ENCODE measurements at regions not wholly inside any gene's neighbourhood (a gene's known extent, or its start where the extent isn't known, plus 50 kb on each side); places are given as distances from the start of the nearest gene placed in this dataset.

DNA sequence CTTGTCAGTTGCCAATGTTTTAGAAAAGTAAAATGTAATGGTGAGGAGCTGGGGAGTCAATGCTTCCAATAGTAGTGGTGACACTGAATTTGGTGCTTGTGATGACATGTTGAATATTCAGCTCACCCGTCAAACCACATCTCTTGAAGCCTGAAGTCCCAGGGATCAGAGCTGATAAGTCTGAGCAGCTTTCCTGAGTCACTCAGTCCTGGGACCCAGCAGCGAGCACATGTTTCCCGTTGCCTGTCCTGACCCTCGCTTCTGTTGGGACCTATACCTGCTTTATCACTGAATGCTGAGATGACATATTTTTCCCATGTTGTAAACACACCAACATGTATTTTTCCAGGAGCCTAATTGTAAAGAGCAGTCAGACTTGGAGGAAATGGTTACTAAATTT lies 693.6 kb downstream of the QKI start:
- Histone ChIP-seq H3K4me1 (ENCODE audit: low read length) (no peaks in the 10 kb centered on the region), H3K36me3 (replicated peaks; ENCODE audit: insufficient read depth, low read length) (no peaks in the 10 kb centered on the region), H3K4me2 (ENCODE audit: low read depth, low read length) (no peak overlapping the region), H3K27me3 (replicated peaks; ENCODE audit: insufficient read depth, low read length) (no peaks in the 10 kb centered on the region), H3K27ac (ENCODE audit: low read length) (no peak overlapping the region), H4K20me1 (ENCODE audit: insufficient read depth, low read length) (no peaks in the 10 kb centered on the region), H3F3A (ENCODE audit: insufficient read depth, low read length) (no peaks in the 10 kb centered on the region), H3K4me3 (ENCODE audit: low read length) (no peak overlapping the region), H2AFZ (ENCODE audit: low read length) (no peak overlapping the region), H3K9me3 (replicated peaks; ENCODE audit: insufficient read depth, low read length) (no peaks in the 10 kb centered on the region), H3K79me2 (ENCODE audit: low read length) (no peaks in the 10 kb centered on the region), H3K9ac (ENCODE audit: low read length) (no peak overlapping the region), H3K9me2 (replicated peaks; ENCODE audit: insufficient read depth, low read length) (no peaks in the 10 kb centered on the region)
- TF ChIP-seq, protein P1, sequence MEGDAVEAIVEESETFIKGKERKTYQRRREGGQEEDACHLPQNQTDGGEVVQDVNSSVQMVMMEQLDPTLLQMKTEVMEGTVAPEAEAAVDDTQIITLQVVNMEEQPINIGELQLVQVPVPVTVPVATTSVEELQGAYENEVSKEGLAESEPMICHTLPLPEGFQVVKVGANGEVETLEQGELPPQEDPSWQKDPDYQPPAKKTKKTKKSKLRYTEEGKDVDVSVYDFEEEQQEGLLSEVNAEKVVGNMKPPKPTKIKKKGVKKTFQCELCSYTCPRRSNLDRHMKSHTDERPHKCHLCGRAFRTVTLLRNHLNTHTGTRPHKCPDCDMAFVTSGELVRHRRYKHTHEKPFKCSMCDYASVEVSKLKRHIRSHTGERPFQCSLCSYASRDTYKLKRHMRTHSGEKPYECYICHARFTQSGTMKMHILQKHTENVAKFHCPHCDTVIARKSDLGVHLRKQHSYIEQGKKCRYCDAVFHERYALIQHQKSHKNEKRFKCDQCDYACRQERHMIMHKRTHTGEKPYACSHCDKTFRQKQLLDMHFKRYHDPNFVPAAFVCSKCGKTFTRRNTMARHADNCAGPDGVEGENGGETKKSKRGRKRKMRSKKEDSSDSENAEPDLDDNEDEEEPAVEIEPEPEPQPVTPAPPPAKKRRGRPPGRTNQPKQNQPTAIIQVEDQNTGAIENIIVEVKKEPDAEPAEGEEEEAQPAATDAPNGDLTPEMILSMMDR (IDR thresholded peaks at IDR 0.05; ENCODE audit: low read length) = no peak
- TF ChIP-seq EZH2 (optimal IDR thresholded peaks at IDR 0.05; ENCODE audit: low read depth, low read length) (no peak), EZH2phosphoT487 (IDR thresholded peaks at IDR 0.05; ENCODE audit: low read length) (no peak)
- no peak for DNase-seq

DNA sequence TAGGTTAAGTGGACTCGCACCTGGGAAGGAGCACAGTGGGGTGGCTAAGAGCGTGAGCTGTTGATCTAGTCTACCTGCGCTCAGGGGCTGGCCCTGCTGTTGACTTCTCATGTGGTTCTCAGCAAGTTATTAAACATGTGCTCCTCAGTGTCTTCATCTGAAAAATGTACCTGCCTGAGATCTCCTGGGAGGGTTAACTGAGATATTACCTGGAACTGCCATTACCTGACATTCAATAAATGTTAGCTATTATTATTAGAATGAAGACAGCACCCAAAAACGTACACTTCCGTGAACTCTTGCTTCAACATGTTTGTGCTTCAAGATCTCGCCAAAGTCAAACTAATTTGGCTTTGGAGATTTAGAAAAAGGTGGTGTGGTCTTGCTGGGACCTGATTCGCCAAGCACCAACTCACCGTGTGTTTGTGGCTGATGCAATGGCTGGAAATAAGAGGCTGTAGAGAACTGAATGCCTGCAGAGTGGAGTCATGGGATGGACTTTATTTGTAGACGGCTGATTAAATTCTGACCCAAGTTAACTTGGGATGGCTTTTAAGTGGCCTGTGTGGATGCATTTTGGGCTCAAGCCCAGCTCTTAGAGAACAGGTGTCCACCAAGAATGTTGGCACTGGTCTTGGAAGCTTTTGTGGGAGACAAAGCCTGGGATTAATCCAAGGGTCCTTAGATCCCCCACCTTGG lies 692.9 kb downstream of the QKI start:
- Histone ChIP-seq H2AFZ (ENCODE audit: low read length) (no peak overlapping the region), H3K9me2 (replicated peaks; ENCODE audit: insufficient read depth, low read length) (no peaks in the 10 kb centered on the region), H4K20me1 (ENCODE audit: insufficient read depth, low read length) (no peaks in the 10 kb centered on the region), H3K79me2 (ENCODE audit: low read length) (no peaks in the 10 kb centered on the region), H3K36me3 (replicated peaks; ENCODE audit: insufficient read depth, low read length) (no peaks in the 10 kb centered on the region), H3F3A (ENCODE audit: insufficient read depth, low read length) (no peaks in the 10 kb centered on the region), H3K9me3 (replicated peaks; ENCODE audit: insufficient read depth, low read length) (no peaks in the 10 kb centered on the region), H3K4me1 (ENCODE audit: low read length) (no peaks in the 10 kb centered on the region), H3K4me2 (ENCODE audit: low read depth, low read length) (no peak overlapping the region), H3K4me3 (ENCODE audit: low read length) (no peak overlapping the region), H3K27me3 (replicated peaks; ENCODE audit: insufficient read depth, low read length) (no peaks in the 10 kb centered on the region), H3K27ac (ENCODE audit: low read length) (no peak overlapping the region), H3K9ac (ENCODE audit: low read length) (no peak overlapping the region)
- no peak for DNase-seq
- TF ChIP-seq, protein P1 (IDR thresholded peaks at IDR 0.05; ENCODE audit: low read length) = no peak
- TF ChIP-seq EZH2phosphoT487 (IDR thresholded peaks at IDR 0.05; ENCODE audit: low read length) (no peak), EZH2 (optimal IDR thresholded peaks at IDR 0.05; ENCODE audit: low read depth, low read length) (no peak)

DNA sequence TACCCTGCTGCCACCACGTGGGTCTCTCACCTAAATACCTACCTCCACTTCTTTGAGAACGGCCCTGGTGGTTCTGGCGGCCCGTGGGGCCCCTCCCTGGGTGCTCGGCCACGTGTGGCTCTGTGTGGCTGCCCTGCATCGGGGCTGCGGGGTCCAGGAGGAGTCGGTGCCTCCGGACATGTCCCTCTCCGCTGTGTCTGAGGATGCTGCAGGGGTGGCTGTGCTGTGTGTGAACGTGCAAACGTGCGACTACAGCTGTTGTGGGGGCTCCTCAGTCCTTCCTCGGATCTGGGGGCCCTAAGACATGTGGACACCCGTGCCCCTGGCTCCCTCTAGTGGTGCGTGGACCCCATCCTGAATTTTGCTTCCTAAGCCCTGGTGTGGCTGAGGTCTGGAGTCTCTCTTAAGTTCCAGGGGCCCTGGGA lies 691.8 kb downstream of the QKI start:
- Histone ChIP-seq H3K4me2 (ENCODE audit: low read depth, low read length) (no peak overlapping the region), H3K9ac (ENCODE audit: low read length) (no peak overlapping the region), H3K27ac (ENCODE audit: low read length) (no peak overlapping the region), H3F3A (ENCODE audit: insufficient read depth, low read length) (no peaks in the 10 kb centered on the region), H3K4me1 (ENCODE audit: low read length) (no peaks in the 10 kb centered on the region), H3K36me3 (replicated peaks; ENCODE audit: insufficient read depth, low read length) (no peaks in the 10 kb centered on the region), H3K27me3 (replicated peaks; ENCODE audit: insufficient read depth, low read length) (no peaks in the 10 kb centered on the region), H3K79me2 (ENCODE audit: low read length) (no peaks in the 10 kb centered on the region), H3K9me3 (replicated peaks; ENCODE audit: insufficient read depth, low read length) (no peaks in the 10 kb centered on the region), H3K4me3 (ENCODE audit: low read length) (no peak overlapping the region), H3K9me2 (replicated peaks; ENCODE audit: insufficient read depth, low read length) (no peaks in the 10 kb centered on the region), H4K20me1 (ENCODE audit: insufficient read depth, low read length) (no peaks in the 10 kb centered on the region), H2AFZ (ENCODE audit: low read length) (no peak overlapping the region)
- TF ChIP-seq EZH2phosphoT487 (IDR thresholded peaks at IDR 0.05; ENCODE audit: low read length) (no peak), EZH2 (optimal IDR thresholded peaks at IDR 0.05; ENCODE audit: low read depth, low read length) (no peak)
- TF ChIP-seq, protein P1 (IDR thresholded peaks at IDR 0.05; ENCODE audit: low read length) = no peak
- DNase-seq = no peak

Measured in MM.1S (cell line).